ENCODE measurements at regions not wholly inside any gene's neighbourhood (a gene's known extent, or its start where the extent isn't known, plus 50 kb on each side); places are given as distances from the start of the nearest gene placed in this dataset.

DNA sequence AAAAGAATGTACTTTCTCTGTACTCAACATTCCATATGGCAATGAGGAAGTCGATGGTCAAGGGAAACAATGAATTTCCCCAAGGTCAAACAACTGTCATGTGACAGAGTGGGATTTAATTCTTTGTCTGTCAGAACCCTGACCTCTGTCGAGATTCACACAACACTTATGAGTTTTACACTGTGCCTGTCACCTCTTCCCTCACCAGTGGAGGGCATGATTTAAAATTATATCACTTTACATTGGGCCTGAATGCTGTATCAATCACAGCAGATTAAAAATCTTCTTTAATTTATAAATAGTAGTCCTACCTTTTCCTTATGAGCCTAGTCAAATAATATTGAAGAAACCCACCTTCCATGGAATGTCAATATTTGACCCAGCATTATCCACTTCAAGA is 276.7 kb downstream of the CDH10 start:
- no peak for DNase-seq (ENCODE audit: low read depth)

DNA sequence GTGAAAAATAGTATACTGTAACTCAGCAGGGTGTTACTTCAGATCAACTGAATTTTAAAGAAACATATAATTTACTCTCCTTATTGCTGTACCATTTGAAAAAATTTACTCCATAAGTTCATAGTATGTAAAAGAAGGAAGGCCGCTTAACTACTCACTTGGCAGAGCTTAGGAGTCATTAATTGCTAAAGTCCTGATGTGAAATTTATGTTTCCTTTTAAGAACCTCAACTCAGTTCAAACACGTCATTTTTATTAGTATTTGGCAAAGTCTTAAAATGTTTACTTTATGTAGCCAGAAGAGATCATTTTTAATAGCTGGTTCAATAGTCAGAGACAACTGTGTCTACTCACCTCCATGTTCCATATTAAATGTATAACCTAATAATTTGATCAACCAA is 268.6 kb downstream of the CDH10 start:
- no peak for DNase-seq (ENCODE audit: low read depth)

DNA sequence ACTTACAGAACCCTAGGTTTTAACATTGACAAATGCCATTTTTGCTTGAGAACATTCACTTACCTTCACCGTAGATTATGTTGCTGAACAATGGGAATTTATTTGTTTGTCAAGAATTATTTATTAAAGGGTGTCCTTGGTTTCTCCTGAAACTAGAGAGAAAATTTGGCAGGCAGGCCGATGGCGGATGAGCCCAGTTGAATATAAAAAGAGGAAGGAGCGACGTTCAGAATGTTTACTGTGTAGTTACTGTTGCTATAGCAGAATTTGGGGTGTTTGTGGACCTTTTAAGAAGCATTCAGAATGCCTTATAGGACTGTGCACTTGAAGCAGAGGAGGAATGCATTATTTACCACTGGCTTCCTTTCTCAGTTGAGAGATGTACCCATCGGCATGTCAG is 268.2 kb downstream of the CDH10 start:
- DNase-seq (ENCODE audit: low read depth), result no peak

DNA sequence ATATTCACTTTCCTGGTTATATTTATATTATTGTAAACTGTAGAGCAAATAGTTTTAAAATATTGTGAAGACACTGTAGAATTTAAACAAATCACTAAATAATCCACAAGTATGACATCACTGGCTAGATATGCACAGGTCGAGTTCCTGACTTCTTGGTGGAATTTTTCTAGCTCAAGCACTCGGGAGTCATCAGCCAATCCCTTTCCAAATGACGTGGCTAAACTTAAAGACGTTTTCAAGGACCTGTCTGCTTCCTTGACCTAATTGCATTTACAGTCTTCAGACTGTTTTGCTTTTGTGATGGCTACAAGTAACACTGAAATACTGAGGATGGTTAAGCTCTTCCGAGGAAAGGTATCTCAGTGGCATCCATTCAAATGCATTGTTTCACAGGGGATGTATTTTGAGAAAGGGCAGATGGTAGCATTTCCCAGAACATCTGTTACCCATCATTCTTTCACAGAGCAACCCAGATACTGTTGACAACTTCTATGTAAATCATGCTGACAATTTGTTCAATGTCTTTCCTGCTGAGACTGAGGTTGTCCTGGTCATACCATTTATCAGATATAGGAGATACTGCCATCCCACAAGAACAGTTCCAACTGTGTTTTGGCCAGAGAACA is 262.8 kb downstream of the CDH10 start:
- no peak for DNase-seq (ENCODE audit: low read depth)

DNA sequence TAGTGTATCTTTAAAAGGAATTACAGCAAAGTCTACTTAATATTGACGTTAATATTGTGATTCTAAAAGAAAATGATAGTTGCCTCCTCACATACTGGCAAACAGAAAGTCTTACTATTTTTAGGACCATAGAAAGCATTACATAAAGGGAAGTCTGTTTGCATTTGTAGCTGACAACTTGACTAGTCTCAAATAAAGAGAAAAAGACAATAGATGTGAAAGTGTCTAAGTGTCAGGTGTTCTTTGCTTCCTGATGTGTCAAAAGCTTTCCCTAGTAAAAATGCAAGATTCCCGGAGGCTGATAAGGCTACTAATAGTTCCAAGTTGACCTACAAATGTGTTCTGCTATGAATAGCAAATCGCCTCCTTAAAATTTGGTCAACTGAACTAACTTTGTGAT is 259.7 kb downstream of the CDH10 start:
- DNase-seq (ENCODE audit: low read depth), result no peak

DNA sequence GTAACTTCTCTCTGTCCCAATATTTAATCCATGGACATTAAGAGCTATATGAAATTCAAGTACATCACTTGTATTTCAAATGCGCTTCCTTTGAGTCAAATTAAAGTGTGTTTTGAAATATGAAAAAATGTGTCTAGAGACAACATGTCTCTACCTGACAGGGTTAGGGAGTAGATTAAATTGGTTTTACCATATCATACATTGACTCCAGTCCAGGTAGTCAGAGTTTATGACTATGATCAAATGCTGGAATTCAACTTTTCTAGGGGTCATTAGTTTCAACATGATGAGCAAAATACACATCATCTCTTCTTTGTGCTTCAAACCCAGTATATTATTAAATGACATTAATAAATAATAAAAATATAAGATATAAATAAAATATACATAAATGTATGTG is 259.2 kb downstream of the CDH10 start:
- no peak for DNase-seq (ENCODE audit: low read depth)

DNA sequence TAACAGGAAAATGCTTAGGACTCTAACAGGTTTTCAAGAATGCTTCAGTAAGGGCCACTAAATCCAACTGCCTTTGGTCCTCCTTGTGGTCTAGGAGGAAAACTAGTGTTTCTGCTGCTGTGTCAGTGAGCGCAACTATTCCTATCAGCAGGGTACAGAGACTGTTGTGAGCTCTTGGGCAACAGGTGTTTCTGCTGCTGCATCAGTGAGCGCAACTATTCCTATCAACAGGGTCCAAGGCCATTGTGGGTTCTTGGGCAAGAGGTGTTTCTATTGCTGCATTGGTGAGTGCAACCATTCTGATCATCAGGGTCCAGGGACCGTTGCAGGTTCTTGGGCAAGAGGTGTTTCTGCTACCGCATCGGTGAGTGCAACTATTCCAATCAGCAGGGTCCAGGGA is 256.3 kb downstream of the CDH10 start:
- no peak for DNase-seq (ENCODE audit: low read depth)

DNA sequence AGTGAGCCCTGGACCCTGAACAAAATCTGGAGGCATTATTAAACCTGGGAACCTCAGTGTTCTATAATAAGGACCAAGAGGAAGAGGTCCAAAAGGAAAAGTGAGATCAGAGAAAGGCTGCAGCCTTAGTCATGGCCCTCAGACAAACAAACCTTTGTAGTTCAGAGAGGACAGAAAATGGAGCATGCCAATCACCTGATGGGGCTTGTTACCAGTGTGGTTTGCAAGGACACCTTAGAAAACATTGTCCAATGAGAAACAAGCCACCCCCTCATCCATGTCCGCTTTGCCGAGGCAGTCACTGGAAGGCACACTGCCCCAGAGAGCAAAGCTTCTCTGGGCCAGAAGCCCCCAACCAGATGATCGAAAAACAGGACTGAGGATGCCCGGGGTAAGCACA is 254.8 kb downstream of the CDH10 start:
- DNase-seq (ENCODE audit: low read depth), result no peak

DNA sequence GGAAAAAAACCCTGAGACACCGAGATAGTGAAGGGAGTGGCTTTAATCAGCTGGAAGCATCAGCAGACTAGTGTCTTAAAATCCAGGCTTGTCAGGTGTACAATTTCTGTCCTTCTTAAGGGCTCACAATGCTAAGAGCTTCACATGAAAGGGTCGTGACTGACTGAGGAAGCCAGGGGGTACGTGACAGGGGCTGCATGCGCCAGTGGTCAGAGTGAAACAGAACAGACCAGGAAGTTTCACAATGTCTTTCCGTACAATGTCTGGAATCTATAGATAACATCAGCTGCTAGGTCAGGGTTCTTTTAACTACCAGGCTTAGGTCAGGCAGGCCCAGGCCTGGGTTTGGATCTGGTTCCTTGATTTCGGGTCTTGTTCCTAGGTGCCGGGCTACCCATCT is 253.0 kb downstream of the CDH10 start:
- no peak for DNase-seq (ENCODE audit: low read depth)

DNA sequence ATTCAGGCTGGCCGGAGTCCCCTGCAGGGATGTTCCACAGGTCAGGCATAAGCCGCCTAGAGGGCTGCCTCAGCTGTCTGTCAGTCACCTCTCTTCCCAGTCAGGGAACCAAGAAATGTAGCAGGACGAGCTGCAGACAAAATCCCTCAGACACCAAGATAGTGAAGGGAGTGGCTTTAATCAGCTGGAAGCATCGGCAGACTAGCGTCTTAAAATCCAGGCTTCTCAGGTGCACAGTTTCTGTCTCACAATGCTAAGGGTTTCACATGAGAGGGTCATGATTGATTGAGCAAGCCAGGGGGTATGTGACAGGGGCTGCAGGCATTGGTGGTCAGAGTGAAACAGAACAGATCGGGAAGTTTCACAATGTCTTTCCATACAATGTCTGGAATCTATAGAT is 247.2 kb downstream of the CDH10 start:
- no peak for DNase-seq (ENCODE audit: low read depth)

DNA sequence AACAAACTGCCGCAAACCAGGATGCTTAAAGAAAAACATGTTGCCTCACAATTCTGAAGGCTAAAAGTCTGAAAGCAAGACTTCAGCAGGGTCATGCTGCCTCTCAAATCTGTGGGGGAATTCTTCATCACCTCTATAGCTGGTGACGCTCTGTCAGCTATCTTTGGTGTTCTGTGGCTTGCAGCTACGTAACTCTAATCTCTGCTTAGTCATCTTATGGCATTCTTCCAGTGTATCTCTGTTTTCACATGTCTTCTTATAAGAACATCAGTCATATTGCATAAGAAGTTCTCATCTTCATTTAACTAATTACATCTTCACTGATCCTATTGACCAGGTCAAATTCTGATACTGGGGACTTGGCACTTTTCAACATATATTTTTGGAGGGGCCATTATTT is 243.0 kb downstream of the CDH10 start:
- DNase-seq (ENCODE audit: low read depth), result no peak

DNA sequence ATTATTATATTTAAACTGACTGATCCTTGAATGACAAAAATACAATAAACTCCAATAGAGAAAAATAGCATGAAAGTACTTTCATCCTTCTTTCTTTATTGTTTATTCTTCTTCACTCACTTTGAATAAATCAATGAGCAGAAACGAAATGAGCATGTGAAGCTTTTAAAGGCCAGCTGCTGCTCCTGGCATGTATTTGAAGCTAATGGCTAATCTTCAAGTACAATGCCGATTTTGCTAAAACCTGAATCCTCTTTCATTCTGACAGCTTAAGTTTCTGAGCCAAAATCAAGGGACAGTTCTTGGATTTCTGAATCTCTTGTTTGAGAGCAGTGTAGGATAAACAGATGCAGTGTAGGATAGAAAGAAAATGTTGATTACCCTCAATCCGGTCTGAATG is 237.3 kb downstream of the CDH10 start:
- no peak for DNase-seq (ENCODE audit: low read depth)

DNA sequence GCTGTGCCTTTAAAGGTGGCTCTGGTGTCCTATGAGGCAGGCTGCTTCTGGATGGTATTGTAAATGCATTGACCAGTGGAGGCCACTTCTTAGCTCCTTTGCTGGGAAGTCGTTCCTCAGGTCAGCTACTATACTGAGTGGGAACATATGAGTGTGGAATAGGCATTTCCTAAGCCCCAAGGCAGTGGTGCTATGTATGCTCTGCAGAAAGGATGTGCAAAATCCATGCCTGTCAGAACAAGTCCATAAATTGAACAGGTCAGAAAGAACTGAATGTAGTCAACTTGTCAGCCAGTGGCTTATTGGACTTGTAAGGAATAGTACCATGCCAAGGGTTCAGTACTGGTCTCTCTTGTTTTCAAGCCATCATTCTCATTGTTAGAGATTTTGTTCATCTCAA is 216.4 kb downstream of the CDH10 start:
- no peak for DNase-seq (ENCODE audit: low read depth)

DNA sequence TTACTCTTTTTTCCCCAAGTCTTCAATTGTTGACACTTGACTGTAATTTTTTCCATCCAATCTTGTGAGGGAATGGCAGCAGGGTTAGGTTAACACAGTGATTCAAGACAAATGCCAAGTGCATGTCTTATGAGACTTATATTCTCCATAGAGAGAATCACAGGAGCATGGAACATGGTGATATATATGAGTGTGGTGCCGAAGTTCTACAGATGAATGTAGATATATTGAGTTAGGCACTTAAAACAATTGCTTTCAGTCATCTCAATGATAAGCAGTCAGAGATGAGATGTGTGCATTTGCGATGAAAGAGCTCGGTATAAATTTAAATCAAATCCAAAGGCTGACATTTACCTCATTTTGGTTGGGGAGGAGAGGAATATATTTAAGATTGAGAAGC is 211.2 kb downstream of the CDH10 start:
- no peak for DNase-seq (ENCODE audit: low read depth)
